PC-3 (cell line): ENCODE measurements at regions not wholly inside any gene's neighbourhood (a gene's known extent, or its start where the extent isn't known, plus 50 kb on each side); places are given as distances from the start of the nearest gene placed in this dataset.

Source experiments
- ATAC-seq: fragments of 200-7000 bp; cut with Tn5 transposase; 2 replicates; pipeline ENCODE4 v1.9.1; 2020; ENCODE audit warnings: mild to moderate bottlenecking, moderate library complexity
- BruUV-seq: library from RNA; stranded (reverse); fragments of 400-500 nt; replicated peaks from 2 replicates; lab custom pipeline; 2021; lab: Mats Ljungman, UMichigan
- CTCF ChIA-PET: fragments of 300-600 bp; sonication (Branson Sonifier 250); formaldehyde crosslinking; loops from one replicate; lab custom pipeline; 2022; ENCODE audit warnings: antibody characterized with exemption; lab: Charles Lee
- POLR2A ChIA-PET: fragments of 300-600 bp; sonication (Branson Sonifier 250); formaldehyde crosslinking; loops from one replicate; lab custom pipeline; 2022; ENCODE audit warnings: antibody characterized with exemption; ENCODE audit not compliant: unreplicated experiment; lab: Charles Lee
- DNase-seq: peaks from one replicate; pipeline ENCODE4 v3.0.0-alpha.2; 2015
- H2AFZ ChIP-seq: fragments of 300-600 bp; sonication (generic); 2 replicates; pipeline ENCODE4 v1.6.0; 2016; ENCODE audit warnings: antibody characterized with exemption, low read length
- H3F3A ChIP-seq: fragments of 300-600 bp; sonication (generic); one replicate; pipeline ENCODE4 v1.6.0; 2017; ENCODE audit warnings: antibody characterized with exemption, low read length, control low read depth, mild to moderate bottlenecking; ENCODE audit not compliant: unreplicated experiment
- H3K27ac ChIP-seq: fragments of 300-600 bp; sonication (generic); 2 replicates; pipeline ENCODE4 v1.5.1; 2016; ENCODE audit warnings: mild to moderate bottlenecking, low read length
- H3K27me3 ChIP-seq: fragments of 300-600 bp; sonication (generic); 2 replicates; pipeline ENCODE4 v1.6.1; 2016; ENCODE audit warnings: low read length, mixed read lengths
- H3K36me3 ChIP-seq: fragments of 300-600 bp; sonication (generic); 2 replicates; pipeline ENCODE4 v1.6.1; 2016; ENCODE audit warnings: low read depth, mixed run types, low read length, mixed read lengths
- H3K4me1 ChIP-seq: fragments of 300-600 bp; sonication (generic); 2 replicates; pipeline ENCODE4 v1.5.1; 2016; ENCODE audit warnings: low read length; ENCODE audit not compliant: insufficient read depth
- H3K4me2 ChIP-seq: fragments of 300-600 bp; sonication (generic); 2 replicates; pipeline ENCODE4 v1.6.0; 2016; ENCODE audit warnings: low read length
- H3K4me3 ChIP-seq: fragments of 300-600 bp; sonication (generic); 2 replicates; pipeline ENCODE4 v1.5.1; 2016; ENCODE audit warnings: mild to moderate bottlenecking, low read length, mixed read lengths
- H3K79me2 ChIP-seq: fragments of 300-600 bp; sonication (generic); 2 replicates; pipeline ENCODE4 v1.6.1; 2017; ENCODE audit warnings: low read length, mixed read lengths
- H3K9ac ChIP-seq: fragments of 300-600 bp; sonication (generic); 2 replicates; pipeline ENCODE4 v1.6.0; 2016; ENCODE audit warnings: mild to moderate bottlenecking, low read length
- H3K9me2 ChIP-seq: fragments of 300-600 bp; sonication (generic); replicated peaks from 2 replicates; pipeline ENCODE4 v1.6.1; 2016; ENCODE audit warnings: mixed run types, low read length, mixed read lengths
- H3K9me3 ChIP-seq: fragments of 300-600 bp; sonication (generic); 2 replicates; pipeline ENCODE4 v1.6.1; 2016; ENCODE audit warnings: low read length, mixed read lengths
- H4K20me1 ChIP-seq: fragments of 300-600 bp; sonication (generic); 2 replicates; pipeline ENCODE4 v1.6.1; 2016; ENCODE audit warnings: low read length, mixed read lengths
- CTCF ChIP-seq: fragments of 300-600 bp; sonication (generic); conservative IDR thresholded peaks from 2 replicates; pipeline ENCODE4 v1.5.1; 2017; ENCODE audit warnings: antibody characterized with exemption, low read depth, mild to moderate bottlenecking, low read length
- EZH2 ChIP-seq: fragments of 300-600 bp; sonication (generic); IDR thresholded peaks from one replicate; pipeline ENCODE4 v1.6.1; 2017; ENCODE audit warnings: antibody characterized with exemption, mild to moderate bottlenecking, low read length; ENCODE audit not compliant: unreplicated experiment
- EZH2phosphoT487 ChIP-seq: fragments of 300-600 bp; sonication (generic); IDR thresholded peaks from 2 replicates; pipeline ENCODE4 v1.6.1; 2018; ENCODE audit warnings: mild to moderate bottlenecking, antibody characterized with exemption, low read length, borderline replicate concordance
- intact Hi-C: fragments of 100-400 bp; cut with micrococcal nuclease; formaldehyde crosslinking; loops from 2 replicates; pipeline ENCODE4 v1.9.0; 2023

GRCh38 chr4:81652069-81652478 lies 180.4 kb upstream of the RASGEF1B start:
- Histone ChIP-seq H3K79me2 (no peaks in the 10 kb centered on the region), H3K27ac (no peak overlapping the region), H3K4me2 (no peak overlapping the region), H3K4me3 (no peak overlapping the region), H4K20me1 (no peaks in the 10 kb centered on the region), H3K9me3 (no peaks in the 10 kb centered on the region), H2AFZ (no peak overlapping the region), H3K9me2 (no peaks in the 10 kb centered on the region), H3F3A (no peaks in the 10 kb centered on the region), H3K9ac (no peak overlapping the region), H3K36me3 (no peaks in the 10 kb centered on the region), H3K27me3 (0 out of 2 replicates have a peak, but pooled peaks cover 2% of the 10 kb centered on the region), H3K4me1 (no peaks in the 10 kb centered on the region)
- POLR2A ChIA-PET, result no interaction called here
- no TSS peak for BruUV-seq
- ATAC-seq (no peak), DNase-seq (no peak)
- CTCF ChIA-PET, result no interaction called here
- intact Hi-C loops, result no loop called here
- TF ChIP-seq EZH2phosphoT487, result no peak
- TF ChIP-seq EZH2, result no peak
- no peak for TF ChIP-seq CTCF

GRCh38 chr4:81651243-81651899 lies 179.7 kb upstream of the RASGEF1B start:
- Histone ChIP-seq H3K9me3 (no peaks in the 10 kb centered on the region), H4K20me1 (no peaks in the 10 kb centered on the region), H3K27me3 (0 out of 2 replicates have a peak, but pooled peaks cover 7% of the 10 kb centered on the region), H3K79me2 (no peaks in the 10 kb centered on the region), H3K9ac (no peak overlapping the region), H2AFZ (no peak overlapping the region), H3K27ac (no peak overlapping the region), H3K4me2 (no peak overlapping the region), H3K9me2 (no peaks in the 10 kb centered on the region), H3F3A (no peaks in the 10 kb centered on the region), H3K4me3 (no peak overlapping the region), H3K4me1 (no peaks in the 10 kb centered on the region), H3K36me3 (no peaks in the 10 kb centered on the region)
- ATAC-seq (no peak), DNase-seq (no peak)
- no TSS peak for BruUV-seq
- no peak for TF ChIP-seq EZH2phosphoT487
- TF ChIP-seq CTCF, result no peak
- no peak for TF ChIP-seq EZH2
- ChIA-PET POLR2A (no interaction called here), CTCF (no interaction called here)
- intact Hi-C loops, result no loop called here

GRCh38 chr4:81650606-81651242 lies 179.0 kb upstream of the RASGEF1B start:
- H3K79me2 ChIP-seq, result no peaks in the 10 kb centered on the region
- H3K36me3 ChIP-seq, result no peaks in the 10 kb centered on the region
- intact Hi-C loops, result no loop called here
- CTCF ChIA-PET, result no interaction called here
- no peak overlapping the region for H3K9ac ChIP-seq
- H3K9me2 ChIP-seq, result no peaks in the 10 kb centered on the region
- H3K27ac ChIP-seq, result no peak overlapping the region
- no peaks in the 10 kb centered on the region for H3K9me3 ChIP-seq
- no TSS peak for BruUV-seq
- H3K27me3 ChIP-seq, result 0 out of 2 replicates have a peak, but pooled peaks cover 7% of the 10 kb centered on the region
- TF ChIP-seq EZH2 (no peak), CTCF (no peak), EZH2phosphoT487 (no peak)
- no peak overlapping the region for H3K4me3 ChIP-seq
- no peak overlapping the region for H2AFZ ChIP-seq
- H3F3A ChIP-seq, result no peaks in the 10 kb centered on the region
- no peak overlapping the region for H3K4me2 ChIP-seq
- H4K20me1 ChIP-seq, result no peaks in the 10 kb centered on the region
- H3K4me1 ChIP-seq, result no peaks in the 10 kb centered on the region
- ATAC-seq (no peak), DNase-seq (no peak)
- POLR2A ChIA-PET, result no interaction called here
